Gastrocnemius medialis (tissue), 4 donors: ENCODE measurements at regions not wholly inside any gene's neighbourhood (a gene's known extent, or its start where the extent isn't known, plus 50 kb on each side); places are given as distances from the start of the nearest gene placed in this dataset.

Source experiments
- CTCF ChIP-seq, 5 experiments: fragments of 450-650 bp in 3 of 5; fragments of 200-600 bp in 2 of 5; sonication (generic) in 2 of 5; IDR thresholded peaks in 4 of 5; conservative IDR thresholded peaks in 1 of 5; 1 replicate in 4 of 5; 2 replicates in 1 of 5; pipeline ENCODE4 v1.5.1; 2016 to 2019; ENCODE audit warnings: antibody characterized with exemption in 5 of 5, mild to moderate bottlenecking in 3 of 5, moderate library complexity in 3 of 5
- POLR2A ChIP-seq, 2 donors: fragments of 450-650 bp; IDR thresholded peaks; one replicate each; pipeline ENCODE4 v1.6.1; 2017; ENCODE audit warnings: antibody characterized with exemption in 2 of 2, mild to moderate bottlenecking in 2 of 2, moderate library complexity in 2 of 2

GRCh38 chr3:184440151-184440550 lies 60.3 kb downstream of the CHRD start:
- no peak for TF ChIP-seq POLR2A (IDR thresholded peaks at IDR 0.05)
- TF ChIP-seq CTCF (IDR thresholded peaks at IDR 0.05 in 4 of 5, conservative IDR thresholded peaks at IDR 0.05 in 1 of 5) = no peak
